COLO829 (cell line): ENCODE measurements at regions not wholly inside any gene's neighbourhood (a gene's known extent, or its start where the extent isn't known, plus 50 kb on each side); places are given as distances from the start of the nearest gene placed in this dataset.

Source experiments
- DNase-seq: peaks from one replicate; pipeline ENCODE4 v3.0.0; 2012; ENCODE audit warnings: low spot score

- no peak for DNase-seq
Observed at GRCh38 chr1:14302025-14302424, 296.5 kb upstream of the KAZN start.

- no peak for DNase-seq
Observed at GRCh38 chr1:14303011-14303410, 295.5 kb upstream of the KAZN start.

- DNase-seq = no peak
Observed at GRCh38 chr1:14304381-14304865, 294.1 kb upstream of the KAZN start.

- DNase-seq = no peak
Observed at GRCh38 chr1:14308460-14308859, 290.0 kb upstream of the KAZN start.

- no peak for DNase-seq
Observed at GRCh38 chr1:14309984-14310383, 288.5 kb upstream of the KAZN start.

GRCh38 chr1:14310476-14310875 lies 288.0 kb upstream of the KAZN start:
- no peak for DNase-seq

GRCh38 chr1:14313731-14314431 lies 284.6 kb upstream of the KAZN start:
- no peak for DNase-seq

- no peak for DNase-seq
Observed at GRCh38 chr1:14318830-14319229, 279.7 kb upstream of the KAZN start.

GRCh38 chr1:14320518-14320917 lies 278.0 kb upstream of the KAZN start:
- no peak for DNase-seq

- no peak for DNase-seq
Observed at GRCh38 chr1:14320986-14321385, 277.5 kb upstream of the KAZN start.

GRCh38 chr1:14321422-14321821 lies 277.1 kb upstream of the KAZN start:
- DNase-seq = no peak

- no peak for DNase-seq
Observed at GRCh38 chr1:14323568-14324247, 274.8 kb upstream of the KAZN start.

- DNase-seq = no peak
Observed at GRCh38 chr1:14324248-14324630, 274.2 kb upstream of the KAZN start.

- no peak for DNase-seq
Observed at GRCh38 chr1:14326857-14327256, 271.6 kb upstream of the KAZN start.

GRCh38 chr1:14328685-14329084 lies 269.8 kb upstream of the KAZN start:
- no peak for DNase-seq

GRCh38 chr1:14332158-14332557 lies 266.3 kb upstream of the KAZN start:
- DNase-seq = no peak

- no peak for DNase-seq
Observed at GRCh38 chr1:14334336-14335176, 263.9 kb upstream of the KAZN start.

GRCh38 chr1:14338509-14338908 lies 260.0 kb upstream of the KAZN start:
- no peak for DNase-seq

- no peak for DNase-seq
Observed at GRCh38 chr1:14339288-14339687, 259.2 kb upstream of the KAZN start.

- DNase-seq = no peak
Observed at GRCh38 chr1:14340002-14340785, 258.3 kb upstream of the KAZN start.

GRCh38 chr1:14341147-14341546 lies 257.3 kb upstream of the KAZN start:
- DNase-seq = no peak

GRCh38 chr1:14345946-14346550 lies 252.4 kb upstream of the KAZN start:
- DNase-seq = no peak
